Activated naive CD8-positive, alpha-beta T cell treated with anti-CD3 and anti-CD28 coated beads, Interleukin-2, amount 10 ng/mL, durations not matched to agents 7 days and 5 days (primary cell): ENCODE measurements at regions not wholly inside any gene's neighbourhood (a gene's known extent, or its start where the extent isn't known, plus 50 kb on each side); places are given as distances from the start of the nearest gene placed in this dataset.

Experiments used
- ATAC-seq: fragments of 150-1000 bp; cut with Tn5 transposase; one replicate; pipeline ENCODE4 v1.10.0; 2021; ENCODE audit warnings: low read depth, moderate library complexity
- POLR2A ChIA-PET: fragments of 350-600 bp; sonication (Branson Sonifier 250); formaldehyde crosslinking; loops from one replicate; lab custom pipeline; 2021; ENCODE audit warnings: antibody characterized with exemption; lab: Charles Lee
- DNase-seq: peaks from one replicate; pipeline ENCODE4 v3.0.0; 2021
- H3K27ac Mint-ChIP-seq: one replicate; pipeline ENCODE4 v1.8.0; 2022; ENCODE audit warnings: mild to moderate bottlenecking, mixed read lengths
- H3K27me3 Mint-ChIP-seq: one replicate; pipeline ENCODE4 v1.8.0; 2022; ENCODE audit warnings: mild to moderate bottlenecking, moderate library complexity, mixed read lengths
- H3K36me3 Mint-ChIP-seq: one replicate; pipeline ENCODE4 v1.8.0; 2021; ENCODE audit warnings: mild to moderate bottlenecking, mixed read lengths
- H3K4me1 Mint-ChIP-seq: one replicate; pipeline ENCODE4 v1.8.0; 2021; ENCODE audit warnings: mixed read lengths
- H3K4me3 Mint-ChIP-seq: one replicate; pipeline ENCODE4 v1.8.0; 2022; ENCODE audit warnings: mild to moderate bottlenecking, moderate library complexity, mixed read lengths
- H3K9me3 Mint-ChIP-seq: one replicate; pipeline ENCODE4 v1.8.0; 2021; ENCODE audit warnings: mixed read lengths

GRCh38 chr12:98109266-98109665 lies 406.1 kb upstream of the TMPO start:
- ATAC-seq (no peak), DNase-seq (no peak)
- H3K4me3 Mint-ChIP-seq = no peak overlapping the region
- no peaks in the 10 kb centered on the region for H3K4me1 Mint-ChIP-seq
- no peaks in the 10 kb centered on the region for H3K36me3 Mint-ChIP-seq
- no peak overlapping the region for H3K27ac Mint-ChIP-seq
- H3K9me3 Mint-ChIP-seq = no peaks in the 10 kb centered on the region
- POLR2A ChIA-PET = no interaction called here
- H3K27me3 Mint-ChIP-seq = no peaks in the 10 kb centered on the region

GRCh38 chr12:98110536-98110935 lies 404.9 kb upstream of the TMPO start:
- H3K4me3 Mint-ChIP-seq = no peak overlapping the region
- DNase-seq (no peak), ATAC-seq (no peak)
- H3K27ac Mint-ChIP-seq = no peak overlapping the region
- H3K36me3 Mint-ChIP-seq = no peaks in the 10 kb centered on the region
- H3K27me3 Mint-ChIP-seq = no peaks in the 10 kb centered on the region
- H3K4me1 Mint-ChIP-seq = no peaks in the 10 kb centered on the region
- no peaks in the 10 kb centered on the region for H3K9me3 Mint-ChIP-seq
- POLR2A ChIA-PET = no interaction called here

GRCh38 chr12:98113548-98113947 lies 401.8 kb upstream of the TMPO start:
- POLR2A ChIA-PET = no interaction called here
- no peaks in the 10 kb centered on the region for H3K9me3 Mint-ChIP-seq
- H3K4me3 Mint-ChIP-seq = no peak overlapping the region
- no peak for DNase-seq
- no peak overlapping the region for H3K27ac Mint-ChIP-seq
- no peak for ATAC-seq
- no peaks in the 10 kb centered on the region for H3K36me3 Mint-ChIP-seq
- H3K4me1 Mint-ChIP-seq = no peaks in the 10 kb centered on the region
- H3K27me3 Mint-ChIP-seq = no peaks in the 10 kb centered on the region

- POLR2A ChIA-PET = no interaction called here
- Mint-ChIP-seq H3K4me1 (no peaks in the 10 kb centered on the region), H3K4me3 (no peak overlapping the region), H3K36me3 (no peaks in the 10 kb centered on the region), H3K27ac (no peak overlapping the region), H3K27me3 (no peaks in the 10 kb centered on the region), H3K9me3 (no peaks in the 10 kb centered on the region)
- DNase-seq = no peak
- no peak for ATAC-seq
Measured at GRCh38 chr12:98121963-98122362, 393.4 kb upstream of the TMPO start.

GRCh38 chr12:98123021-98123461 lies 392.3 kb upstream of the TMPO start:
- no peaks in the 10 kb centered on the region for H3K27me3 Mint-ChIP-seq
- POLR2A ChIA-PET = no interaction called here
- H3K4me1 Mint-ChIP-seq = no peaks in the 10 kb centered on the region
- H3K9me3 Mint-ChIP-seq = no peaks in the 10 kb centered on the region
- no peak overlapping the region for H3K4me3 Mint-ChIP-seq
- ATAC-seq = no peak
- no peaks in the 10 kb centered on the region for H3K36me3 Mint-ChIP-seq
- no peak overlapping the region for H3K27ac Mint-ChIP-seq
- DNase-seq = no peak

GRCh38 chr12:98126637-98127335 lies 388.6 kb upstream of the TMPO start:
- DNase-seq (no peak), ATAC-seq (no peak)
- Mint-ChIP-seq H3K27ac (no peak overlapping the region), H3K36me3 (no peaks in the 10 kb centered on the region), H3K27me3 (no peaks in the 10 kb centered on the region), H3K4me1 (no peaks in the 10 kb centered on the region), H3K9me3 (no peaks in the 10 kb centered on the region), H3K4me3 (no peak overlapping the region)
- POLR2A ChIA-PET = no interaction called here

- Mint-ChIP-seq H3K4me3 (no peak overlapping the region), H3K4me1 (no peaks in the 10 kb centered on the region), H3K27me3 (no peaks in the 10 kb centered on the region), H3K36me3 (no peaks in the 10 kb centered on the region), H3K27ac (no peak overlapping the region), H3K9me3 (no peaks in the 10 kb centered on the region)
- ATAC-seq = no peak
- DNase-seq = no peak
- POLR2A ChIA-PET = no interaction called here
Measured at GRCh38 chr12:98127336-98127679, 388.1 kb upstream of the TMPO start.

GRCh38 chr12:98127854-98128253 lies 387.5 kb upstream of the TMPO start:
- POLR2A ChIA-PET = no interaction called here
- no peak overlapping the region for H3K27ac Mint-ChIP-seq
- no peak for ATAC-seq
- H3K27me3 Mint-ChIP-seq = no peaks in the 10 kb centered on the region
- no peaks in the 10 kb centered on the region for H3K36me3 Mint-ChIP-seq
- no peaks in the 10 kb centered on the region for H3K9me3 Mint-ChIP-seq
- no peak overlapping the region for H3K4me3 Mint-ChIP-seq
- H3K4me1 Mint-ChIP-seq = no peaks in the 10 kb centered on the region
- no peak for DNase-seq

GRCh38 chr12:98136544-98136943 lies 378.8 kb upstream of the TMPO start:
- no peaks in the 10 kb centered on the region for H3K36me3 Mint-ChIP-seq
- DNase-seq (no peak), ATAC-seq (no peak)
- no peak overlapping the region for H3K4me3 Mint-ChIP-seq
- H3K4me1 Mint-ChIP-seq = no peaks in the 10 kb centered on the region
- no peak overlapping the region for H3K27ac Mint-ChIP-seq
- H3K9me3 Mint-ChIP-seq = no peaks in the 10 kb centered on the region
- no peaks in the 10 kb centered on the region for H3K27me3 Mint-ChIP-seq
- POLR2A ChIA-PET = no interaction called here

- no peak overlapping the region for H3K27ac Mint-ChIP-seq
- DNase-seq (no peak), ATAC-seq (no peak)
- POLR2A ChIA-PET = no interaction called here
- no peaks in the 10 kb centered on the region for H3K27me3 Mint-ChIP-seq
- H3K9me3 Mint-ChIP-seq = no peaks in the 10 kb centered on the region
- no peaks in the 10 kb centered on the region for H3K4me1 Mint-ChIP-seq
- no peaks in the 10 kb centered on the region for H3K36me3 Mint-ChIP-seq
- no peak overlapping the region for H3K4me3 Mint-ChIP-seq
Measured at GRCh38 chr12:98137278-98137677, 378.1 kb upstream of the TMPO start.

GRCh38 chr12:98144953-98145352 lies 370.4 kb upstream of the TMPO start:
- Mint-ChIP-seq H3K4me1 (no peaks in the 10 kb centered on the region), H3K9me3 (peaks cover 1% of the 10 kb centered on the region), H3K36me3 (no peaks in the 10 kb centered on the region), H3K27ac (no peak overlapping the region), H3K4me3 (no peak overlapping the region), H3K27me3 (no peaks in the 10 kb centered on the region)
- DNase-seq = no peak
- POLR2A ChIA-PET = no interaction called here
- ATAC-seq = no peak

- ATAC-seq (no peak), DNase-seq (no peak)
- Mint-ChIP-seq H3K4me3 (no peak overlapping the region), H3K9me3 (peaks cover 1% of the 10 kb centered on the region), H3K4me1 (no peaks in the 10 kb centered on the region), H3K27me3 (no peaks in the 10 kb centered on the region), H3K27ac (no peak overlapping the region), H3K36me3 (no peaks in the 10 kb centered on the region)
- POLR2A ChIA-PET = no interaction called here
Measured at GRCh38 chr12:98146043-98146442, 369.3 kb upstream of the TMPO start.

- H3K4me1 Mint-ChIP-seq = no peaks in the 10 kb centered on the region
- H3K9me3 Mint-ChIP-seq = peaks cover 1% of the 10 kb centered on the region
- POLR2A ChIA-PET = no interaction called here
- ATAC-seq = no peak
- H3K27ac Mint-ChIP-seq = no peak overlapping the region
- no peaks in the 10 kb centered on the region for H3K36me3 Mint-ChIP-seq
- H3K27me3 Mint-ChIP-seq = no peaks in the 10 kb centered on the region
- H3K4me3 Mint-ChIP-seq = no peak overlapping the region
- DNase-seq = no peak
Measured at GRCh38 chr12:98146487-98146886, 368.9 kb upstream of the TMPO start.

GRCh38 chr12:98149270-98149669 lies 366.1 kb upstream of the TMPO start:
- ATAC-seq = no peak
- Mint-ChIP-seq H3K36me3 (no peaks in the 10 kb centered on the region), H3K27me3 (no peaks in the 10 kb centered on the region), H3K4me3 (no peak overlapping the region), H3K9me3 (peaks cover 1% of the 10 kb centered on the region), H3K4me1 (no peaks in the 10 kb centered on the region), H3K27ac (no peak overlapping the region)
- DNase-seq = no peak
- POLR2A ChIA-PET = no interaction called here
